GM23338 (cell line): ENCODE measurements at regions not wholly inside any gene's neighbourhood (a gene's known extent, or its start where the extent isn't known, plus 50 kb on each side); places are given as distances from the start of the nearest gene placed in this dataset.

ENCODE experiments used
- ATAC-seq: fragments of 200-7000 bp; cut with Tn5 transposase; 3 replicates; pipeline ENCODE4 v1.9.1; 2020
- DNase-seq: peaks from one replicate; pipeline ENCODE4 v3.0.0-alpha.2; 2015; ENCODE audit warnings: low spot score
- H2AFZ ChIP-seq: fragments of 200-600 bp; sonication (generic); 2 replicates; pipeline ENCODE4 v1.8.0; 2016; ENCODE audit warnings: antibody characterized with exemption, mild to moderate bottlenecking, moderate library complexity
- H3F3A ChIP-seq: fragments of 200-600 bp; sonication (generic); replicated peaks from 2 replicates; pipeline ENCODE4 v1.8.0; 2017; ENCODE audit warnings: antibody characterized with exemption, mixed run types, low read depth
- H3K27ac ChIP-seq: fragments of 200-600 bp; sonication (generic); 2 replicates; pipeline ENCODE4 v1.6.1; 2016; ENCODE audit warnings: low read depth
- H3K27me3 ChIP-seq: fragments of 200-600 bp; sonication (generic); 2 replicates; pipeline ENCODE4 v1.8.0; 2016; ENCODE audit warnings: mild to moderate bottlenecking, mixed run types, moderate library complexity; ENCODE audit not compliant: insufficient read depth
- H3K36me3 ChIP-seq: fragments of 200-600 bp; sonication (generic); 2 replicates; pipeline ENCODE4 v1.8.0; 2016; ENCODE audit warnings: mild to moderate bottlenecking; ENCODE audit not compliant: insufficient read depth
- H3K4me1 ChIP-seq: fragments of 200-600 bp; sonication (generic); 2 replicates; pipeline ENCODE4 v1.8.0; 2016; ENCODE audit warnings: mild to moderate bottlenecking, moderate library complexity; ENCODE audit not compliant: insufficient read depth
- H3K4me2 ChIP-seq: fragments of 200-600 bp; sonication (generic); 2 replicates; pipeline ENCODE4 v1.7.1; 2017; ENCODE audit warnings: mixed run types
- H3K4me3 ChIP-seq: fragments of 200-600 bp; sonication (generic); 2 replicates; pipeline ENCODE4 v1.6.1; 2016; ENCODE audit warnings: mixed run types
- H3K79me2 ChIP-seq: fragments of 200-600 bp; sonication (generic); replicated peaks from 2 replicates; pipeline ENCODE4 v1.8.0; 2017; ENCODE audit warnings: mild to moderate bottlenecking; ENCODE audit not compliant: insufficient read depth
- H3K9me2 ChIP-seq: fragments of 200-600 bp; sonication (generic); 2 replicates; pipeline ENCODE4 v1.8.0; 2017; ENCODE audit not compliant: insufficient read depth
- H4K20me1 ChIP-seq: fragments of 200-600 bp; sonication (generic); replicated peaks from 2 replicates; pipeline ENCODE4 v1.8.0; 2017; ENCODE audit warnings: mild to moderate bottlenecking; ENCODE audit not compliant: insufficient read depth
- H3K27ac Mint-ChIP-seq: 2 replicates; pipeline ENCODE4 v1.8.0; 2020; ENCODE audit warnings: inconsistent platforms, mild to moderate bottlenecking, moderate library complexity, mixed read lengths
- H3K27me3 Mint-ChIP-seq: 3 replicates; pipeline ENCODE4 v1.8.0; 2022; ENCODE audit warnings: low read depth, mild to moderate bottlenecking, moderate library complexity, mixed read lengths, inconsistent platforms; ENCODE audit not compliant: insufficient read depth, poor library complexity
- H3K36me3 Mint-ChIP-seq: 3 replicates; pipeline ENCODE4 v1.8.0; 2021; ENCODE audit warnings: low read depth, mild to moderate bottlenecking, inconsistent platforms, moderate library complexity, mixed read lengths
- H3K4me1 Mint-ChIP-seq: 3 replicates; pipeline ENCODE4 v1.8.0; 2020; ENCODE audit warnings: mild to moderate bottlenecking, inconsistent platforms, mixed read lengths
- H3K4me3 Mint-ChIP-seq: 3 replicates; pipeline ENCODE4 v1.8.0; 2021; ENCODE audit warnings: moderate library complexity, mild to moderate bottlenecking, inconsistent platforms, mixed read lengths
- H3K9me3 Mint-ChIP-seq: 3 replicates; pipeline ENCODE4 v1.8.0; 2020; ENCODE audit warnings: moderate library complexity, mild to moderate bottlenecking, inconsistent platforms, mixed read lengths
- CREB1 ChIP-seq: fragments of 250-450 bp; sonication (Bioruptor Pico); IDR thresholded peaks from 2 replicates; pipeline ENCODE4 v1.5.0; 2020; ENCODE audit warnings: low read depth, mild to moderate bottlenecking, moderate library complexity
- CTCF ChIP-seq, 2 experiments: fragments of 200-600 bp in 1 of 2; sonication (generic) in 1 of 2; conservative IDR thresholded peaks; 2 replicates each; pipeline versions ENCODE4 v1.5.1 to v1.6.1; 2016 to 2017; ENCODE audit warnings: antibody characterized with exemption in 2 of 2, low read depth in 2 of 2, mild to moderate bottlenecking in 2 of 2, moderate library complexity in 1 of 2
- ETS1 ChIP-seq: IDR thresholded peaks from 2 replicates; pipeline ENCODE4 v1.6.1; 2016; ENCODE audit warnings: antibody characterized with exemption
- EZH2 ChIP-seq: fragments of 200-600 bp; sonication (generic); IDR thresholded peaks from one replicate; pipeline ENCODE4 v1.8.0; 2017; ENCODE audit warnings: antibody characterized with exemption, mild to moderate bottlenecking, low read depth; ENCODE audit not compliant: unreplicated experiment
- EZH2phosphoT487 ChIP-seq: fragments of 200-600 bp; sonication (generic); IDR thresholded peaks from one replicate; pipeline ENCODE4 v1.8.1; 2018; ENCODE audit warnings: antibody characterized with exemption; ENCODE audit not compliant: unreplicated experiment
- JUNB ChIP-seq: IDR thresholded peaks from one replicate; pipeline ENCODE4 v1.6.1; 2016; ENCODE audit warnings: antibody characterized with exemption; ENCODE audit not compliant: unreplicated experiment
- NANOG ChIP-seq: IDR thresholded peaks from 2 replicates; pipeline ENCODE4 v1.6.1; 2016; ENCODE audit warnings: antibody characterized with exemption, borderline replicate concordance
- POLR2AphosphoS5 ChIP-seq: IDR thresholded peaks from 2 replicates; pipeline ENCODE4 v1.6.1; 2016; ENCODE audit warnings: antibody characterized with exemption, low read depth
- REST ChIP-seq: IDR thresholded peaks from one replicate; pipeline ENCODE4 v1.6.1; 2018; ENCODE audit warnings: antibody characterized with exemption; ENCODE audit not compliant: unreplicated experiment
- STAT1 ChIP-seq: IDR thresholded peaks from one replicate; pipeline ENCODE4 v1.6.1; 2016; ENCODE audit warnings: antibody characterized with exemption; ENCODE audit not compliant: unreplicated experiment
- ZNF114 ChIP-seq: fragments of 250-450 bp; sonication (Bioruptor Pico); IDR thresholded peaks from 2 replicates; pipeline ENCODE4 v1.5.0; 2020; ENCODE audit warnings: mild to moderate bottlenecking, moderate library complexity
- ZNF331 ChIP-seq: fragments of 250-450 bp; sonication (Bioruptor Pico); IDR thresholded peaks from 2 replicates; pipeline ENCODE4 v1.5.0; 2020; ENCODE audit warnings: low read depth, mild to moderate bottlenecking, moderate library complexity
- TF ChIP-seq, protein P1 (sequence below): fragments of 250-450 bp; sonication (Bioruptor Pico); IDR thresholded peaks from 2 replicates; pipeline ENCODE4 v1.5.0; 2020; ENCODE audit warnings: mild to moderate bottlenecking, moderate library complexity

DNA sequence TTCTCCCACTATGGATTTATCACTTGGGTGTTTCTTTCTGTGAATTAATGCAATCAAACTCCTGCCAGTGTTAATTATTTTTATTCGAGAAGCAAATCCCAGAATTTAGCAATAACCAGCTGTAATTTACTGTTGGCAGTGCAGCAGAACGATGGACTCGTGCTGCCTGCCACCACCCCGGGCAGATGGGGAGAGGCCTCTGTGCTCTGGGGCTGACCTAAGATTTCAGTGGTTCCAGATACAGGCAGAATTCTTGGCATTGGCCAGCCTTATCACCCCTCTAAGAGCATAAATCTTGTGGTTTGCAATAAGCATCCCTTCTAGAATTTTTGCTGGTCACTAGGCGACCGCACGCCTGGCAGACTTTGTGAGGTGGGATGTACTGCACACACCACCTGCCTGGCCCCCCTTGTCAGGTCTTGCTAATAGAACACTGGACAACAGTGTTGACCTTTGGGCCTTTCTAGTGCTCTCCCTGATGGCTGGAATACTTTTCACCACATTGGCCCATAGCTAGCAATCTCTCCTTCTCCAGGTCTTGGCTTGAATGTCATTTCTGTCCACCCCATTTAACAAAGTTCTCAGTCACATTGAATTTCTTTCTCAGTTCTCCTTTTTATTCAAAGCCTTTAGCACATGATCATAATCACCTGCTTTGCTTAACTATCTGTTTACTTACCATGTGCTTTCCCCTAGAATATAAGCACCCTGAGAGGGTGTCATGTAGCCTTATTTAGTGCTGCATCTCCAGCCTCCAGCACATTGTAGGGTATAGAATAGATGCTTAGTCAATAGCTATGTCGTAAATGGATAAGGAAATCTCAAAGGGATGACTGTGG lies 122.1 kb upstream of the DYNLRB2 start:
- Mint-ChIP-seq H3K4me3 (no peak overlapping the region), H3K27me3 (no peaks in the 10 kb centered on the region), H3K9me3 (no peaks in the 10 kb centered on the region; the same call in 2 of the 3 replicates), H3K4me1 (no peaks in the 10 kb centered on the region), H3K27ac (no peak overlapping the region; the same call in 1 of the 2 replicates), H3K36me3 (no peaks in the 10 kb centered on the region)
- Histone ChIP-seq H3K9me2 (peaks cover 3% of the 10 kb centered on the region; the same call in 1 of the 2 replicates), H3K27me3 (no peaks in the 10 kb centered on the region), H4K20me1 (no peaks in the 10 kb centered on the region), H3F3A (no peaks in the 10 kb centered on the region), H3K4me1 (no peaks in the 10 kb centered on the region), H2AFZ (no peak overlapping the region), H3K4me2 (no peak overlapping the region), H3K79me2 (no peaks in the 10 kb centered on the region), H3K4me3 (no peak overlapping the region), H3K36me3 (no peaks in the 10 kb centered on the region), H3K27ac (no peak overlapping the region)
- ATAC-seq (no peak), DNase-seq (no peak)
- TF ChIP-seq REST (no peak), CREB1 (no peak), NANOG (no peak), ZNF331 (no peak), POLR2AphosphoS5 (no peak), ETS1 (no peak), CTCF (conservative IDR thresholded peaks at IDR 0.05; ENCODE audit: low read depth in 2 of 2) (no peak), STAT1 (no peak), ZNF114 (CRISPR knock-in tag) (no peak), JUNB (no peak), EZH2phosphoT487 (no peak), EZH2 (no peak)
- TF ChIP-seq, protein P1, sequence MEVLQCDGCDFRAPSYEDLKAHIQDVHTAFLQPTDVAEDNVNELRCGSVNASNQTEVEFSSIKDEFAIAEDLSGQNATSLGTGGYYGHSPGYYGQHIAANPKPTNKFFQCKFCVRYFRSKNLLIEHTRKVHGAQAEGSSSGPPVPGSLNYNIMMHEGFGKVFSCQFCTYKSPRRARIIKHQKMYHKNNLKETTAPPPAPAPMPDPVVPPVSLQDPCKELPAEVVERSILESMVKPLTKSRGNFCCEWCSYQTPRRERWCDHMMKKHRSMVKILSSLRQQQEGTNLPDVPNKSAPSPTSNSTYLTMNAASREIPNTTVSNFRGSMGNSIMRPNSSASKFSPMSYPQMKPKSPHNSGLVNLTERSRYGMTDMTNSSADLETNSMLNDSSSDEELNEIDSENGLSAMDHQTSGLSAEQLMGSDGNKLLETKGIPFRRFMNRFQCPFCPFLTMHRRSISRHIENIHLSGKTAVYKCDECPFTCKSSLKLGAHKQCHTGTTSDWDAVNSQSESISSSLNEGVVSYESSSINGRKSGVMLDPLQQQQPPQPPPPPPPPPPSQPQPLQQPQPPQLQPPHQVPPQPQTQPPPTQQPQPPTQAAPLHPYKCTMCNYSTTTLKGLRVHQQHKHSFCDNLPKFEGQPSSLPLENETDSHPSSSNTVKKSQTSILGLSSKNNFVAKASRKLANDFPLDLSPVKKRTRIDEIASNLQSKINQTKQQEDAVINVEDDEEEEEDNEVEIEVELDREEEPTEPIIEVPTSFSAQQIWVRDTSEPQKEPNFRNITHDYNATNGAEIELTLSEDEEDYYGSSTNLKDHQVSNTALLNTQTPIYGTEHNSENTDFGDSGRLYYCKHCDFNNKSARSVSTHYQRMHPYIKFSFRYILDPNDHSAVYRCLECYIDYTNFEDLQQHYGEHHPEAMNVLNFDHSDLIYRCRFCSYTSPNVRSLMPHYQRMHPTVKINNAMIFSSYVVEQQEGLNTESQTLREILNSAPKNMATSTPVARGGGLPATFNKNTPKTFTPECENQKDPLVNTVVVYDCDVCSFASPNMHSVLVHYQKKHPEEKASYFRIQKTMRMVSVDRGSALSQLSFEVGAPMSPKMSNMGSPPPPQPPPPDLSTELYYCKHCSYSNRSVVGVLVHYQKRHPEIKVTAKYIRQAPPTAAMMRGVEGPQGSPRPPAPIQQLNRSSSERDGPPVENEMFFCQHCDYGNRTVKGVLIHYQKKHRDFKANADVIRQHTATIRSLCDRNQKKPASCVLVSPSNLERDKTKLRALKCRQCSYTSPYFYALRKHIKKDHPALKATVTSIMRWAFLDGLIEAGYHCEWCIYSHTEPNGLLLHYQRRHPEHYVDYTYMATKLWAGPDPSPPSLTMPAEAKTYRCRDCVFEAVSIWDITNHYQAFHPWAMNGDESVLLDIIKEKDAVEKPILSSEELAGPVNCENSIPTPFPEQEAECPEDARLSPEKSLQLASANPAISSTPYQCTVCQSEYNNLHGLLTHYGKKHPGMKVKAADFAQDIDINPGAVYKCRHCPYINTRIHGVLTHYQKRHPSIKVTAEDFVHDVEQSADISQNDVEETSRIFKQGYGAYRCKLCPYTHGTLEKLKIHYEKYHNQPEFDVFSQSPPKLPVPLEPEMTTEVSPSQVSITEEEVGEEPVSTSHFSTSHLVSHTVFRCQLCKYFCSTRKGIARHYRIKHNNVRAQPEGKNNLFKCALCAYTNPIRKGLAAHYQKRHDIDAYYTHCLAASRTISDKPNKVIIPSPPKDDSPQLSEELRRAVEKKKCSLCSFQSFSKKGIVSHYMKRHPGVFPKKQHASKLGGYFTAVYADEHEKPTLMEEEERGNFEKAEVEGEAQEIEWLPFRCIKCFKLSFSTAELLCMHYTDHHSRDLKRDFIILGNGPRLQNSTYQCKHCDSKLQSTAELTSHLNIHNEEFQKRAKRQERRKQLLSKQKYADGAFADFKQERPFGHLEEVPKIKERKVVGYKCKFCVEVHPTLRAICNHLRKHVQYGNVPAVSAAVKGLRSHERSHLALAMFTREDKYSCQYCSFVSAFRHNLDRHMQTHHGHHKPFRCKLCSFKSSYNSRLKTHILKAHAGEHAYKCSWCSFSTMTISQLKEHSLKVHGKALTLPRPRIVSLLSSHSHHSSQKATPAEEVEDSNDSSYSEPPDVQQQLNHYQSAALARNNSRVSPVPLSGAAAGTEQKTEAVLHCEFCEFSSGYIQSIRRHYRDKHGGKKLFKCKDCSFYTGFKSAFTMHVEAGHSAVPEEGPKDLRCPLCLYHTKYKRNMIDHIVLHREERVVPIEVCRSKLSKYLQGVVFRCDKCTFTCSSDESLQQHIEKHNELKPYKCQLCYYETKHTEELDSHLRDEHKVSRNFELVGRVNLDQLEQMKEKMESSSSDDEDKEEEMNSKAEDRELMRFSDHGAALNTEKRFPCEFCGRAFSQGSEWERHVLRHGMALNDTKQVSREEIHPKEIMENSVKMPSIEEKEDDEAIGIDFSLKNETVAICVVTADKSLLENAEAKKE (CRISPR knock-in tag): no peak
